ENCODE measurements at regions not wholly inside any gene's neighbourhood (a gene's known extent, or its start where the extent isn't known, plus 50 kb on each side); places are given as distances from the start of the nearest gene placed in this dataset.
"Not testable (repeated sequence)": the region's sequence is repeated elsewhere in the genome, so short reads cannot be mapped to it uniquely, and the experiment has no call there.

GRCh38 chr11:130984241-130984640, 68.0 kb upstream of the SNX19 start:
- not testable (repeated sequence) for TF ChIP-seq CTCF (IDR thresholded peaks at IDR 0.05; ENCODE audit: low read length); EZH2 (IDR thresholded peaks at IDR 0.05; ENCODE audit: borderline replicate concordance, low read length)

Data from OCI-LY1 (cell line).